Gastrocnemius medialis (tissue), 4 donors: ENCODE measurements at regions not wholly inside any gene's neighbourhood (a gene's known extent, or its start where the extent isn't known, plus 50 kb on each side); places are given as distances from the start of the nearest gene placed in this dataset.
"Not testable (repeated sequence)": the region's sequence is repeated elsewhere in the genome, so short reads cannot be mapped to it uniquely, and the experiment has no call there.

ENCODE experiments used
- POLR2A ChIP-seq, 2 donors: fragments of 450-650 bp; IDR thresholded peaks; one replicate each; pipeline ENCODE4 v1.6.1; 2017; ENCODE audit warnings: antibody characterized with exemption in 2 of 2, mild to moderate bottlenecking in 2 of 2, moderate library complexity in 2 of 2
- TF ChIP-seq, protein P1 (sequence below), 5 experiments: fragments of 450-650 bp in 3 of 5; fragments of 200-600 bp in 2 of 5; sonication (generic) in 2 of 5; IDR thresholded peaks in 4 of 5; conservative IDR thresholded peaks in 1 of 5; 1 replicate in 4 of 5; 2 replicates in 1 of 5; pipeline ENCODE4 v1.5.1; 2016 to 2019; ENCODE audit warnings: antibody characterized with exemption in 5 of 5, mild to moderate bottlenecking in 3 of 5, moderate library complexity in 3 of 5

DNA sequence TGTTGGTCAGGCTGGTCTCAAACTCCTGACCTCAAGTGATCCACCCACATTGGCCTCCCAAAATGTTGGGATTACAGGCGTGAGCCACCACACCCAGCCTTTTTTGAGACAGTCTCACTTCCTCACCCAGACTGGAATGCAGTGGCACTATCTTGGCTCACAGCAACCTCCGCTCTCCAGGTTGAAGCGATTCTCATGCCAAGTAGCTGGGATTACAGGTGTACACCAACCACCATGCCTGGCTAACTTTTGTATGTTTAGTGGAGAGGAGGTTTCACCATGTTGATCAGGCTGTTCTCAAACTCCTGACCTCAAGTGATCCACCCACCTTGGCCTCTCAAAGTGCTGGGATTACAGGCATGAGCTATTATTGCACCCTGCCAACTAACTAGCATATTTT lies 75.4 kb downstream of the C9orf152 start:
- TF ChIP-seq POLR2A (IDR thresholded peaks at IDR 0.05): not testable (repeated sequence)
- TF ChIP-seq, protein P1, sequence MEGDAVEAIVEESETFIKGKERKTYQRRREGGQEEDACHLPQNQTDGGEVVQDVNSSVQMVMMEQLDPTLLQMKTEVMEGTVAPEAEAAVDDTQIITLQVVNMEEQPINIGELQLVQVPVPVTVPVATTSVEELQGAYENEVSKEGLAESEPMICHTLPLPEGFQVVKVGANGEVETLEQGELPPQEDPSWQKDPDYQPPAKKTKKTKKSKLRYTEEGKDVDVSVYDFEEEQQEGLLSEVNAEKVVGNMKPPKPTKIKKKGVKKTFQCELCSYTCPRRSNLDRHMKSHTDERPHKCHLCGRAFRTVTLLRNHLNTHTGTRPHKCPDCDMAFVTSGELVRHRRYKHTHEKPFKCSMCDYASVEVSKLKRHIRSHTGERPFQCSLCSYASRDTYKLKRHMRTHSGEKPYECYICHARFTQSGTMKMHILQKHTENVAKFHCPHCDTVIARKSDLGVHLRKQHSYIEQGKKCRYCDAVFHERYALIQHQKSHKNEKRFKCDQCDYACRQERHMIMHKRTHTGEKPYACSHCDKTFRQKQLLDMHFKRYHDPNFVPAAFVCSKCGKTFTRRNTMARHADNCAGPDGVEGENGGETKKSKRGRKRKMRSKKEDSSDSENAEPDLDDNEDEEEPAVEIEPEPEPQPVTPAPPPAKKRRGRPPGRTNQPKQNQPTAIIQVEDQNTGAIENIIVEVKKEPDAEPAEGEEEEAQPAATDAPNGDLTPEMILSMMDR (IDR thresholded peaks at IDR 0.05 in 4 of 5, conservative IDR thresholded peaks at IDR 0.05 in 1 of 5): not testable (repeated sequence)
